Gastroesophageal sphincter (tissue), 4 donors: ENCODE measurements at regions not wholly inside any gene's neighbourhood (a gene's known extent, or its start where the extent isn't known, plus 50 kb on each side); places are given as distances from the start of the nearest gene placed in this dataset.

Experiments used
- ATAC-seq: fragments of 150-250 bp; one replicate; pipeline ENCODE4 v1.9.1; 2016; ENCODE audit warnings: mild to moderate bottlenecking, moderate library complexity
- H3K27ac ChIP-seq, 4 donors: fragments of 200-600 bp; sonication (generic) in 3 of 4; 1 replicate in 3 of 4; 2 replicates in 1 of 4; pipeline ENCODE4 v1.5.1; 2016 to 2019
- H3K27me3 ChIP-seq: fragments of 200-600 bp; sonication (generic); one replicate; pipeline ENCODE4 v1.5.1; 2019
- H3K36me3 ChIP-seq, 2 donors: fragments of 200-600 bp; sonication (generic); one replicate each; pipeline ENCODE4 v1.5.1; 2019; ENCODE audit warnings: control low read depth in 1 of 2
- H3K4me1 ChIP-seq, 3 donors: fragments of 200-600 bp; sonication (generic); 1 replicate in 2 of 3; 2 replicates in 1 of 3; pipeline ENCODE4 v1.5.1; 2016 to 2019; ENCODE audit warnings: control low read depth in 2 of 3
- H3K4me3 ChIP-seq, 2 donors: fragments of 200-600 bp; sonication (generic); one replicate each; pipeline ENCODE4 v1.5.1; 2019; ENCODE audit warnings: mild to moderate bottlenecking in 1 of 2, moderate library complexity in 1 of 2
- H3K9me3 ChIP-seq, 3 donors: fragments of 200-600 bp; sonication (generic); one replicate each; pipeline ENCODE4 v1.5.1; 2017 to 2019; ENCODE audit warnings: control low read depth in 2 of 3
- CTCF ChIP-seq, 4 experiments: fragments of 200-600 bp in 2 of 4; fragments of 450-650 bp in 2 of 4; sonication (generic) in 1 of 4; IDR thresholded peaks; one replicate each; pipeline ENCODE4 v1.5.1; 2017 to 2019; ENCODE audit warnings: antibody characterized with exemption in 4 of 4, mild to moderate bottlenecking in 2 of 4, moderate library complexity in 2 of 4
- EP300 ChIP-seq: sonication (generic); formaldehyde crosslinking; IDR thresholded peaks from one replicate; pipeline ENCODE4 v1.6.1; 2017; ENCODE audit warnings: antibody characterized with exemption, mild to moderate bottlenecking
- POLR2A ChIP-seq, 2 donors: fragments of 450-650 bp; IDR thresholded peaks; one replicate each; pipeline ENCODE4 v1.6.1; 2017; ENCODE audit warnings: antibody characterized with exemption in 2 of 2, mild to moderate bottlenecking in 2 of 2, moderate library complexity in 1 of 2
- POLR2AphosphoS5 ChIP-seq: sonication (generic); formaldehyde crosslinking; IDR thresholded peaks from one replicate; pipeline ENCODE4 v1.6.1; 2017; ENCODE audit warnings: antibody characterized with exemption
- WGBS, 2 donors: methylation state at CpG; one replicate each; pipeline ENCODE4 v1.1.5; 2018; ENCODE audit warnings: low coverage in 1 of 2; 5-methylcytosine and 5-hydroxymethylcytosine counted together

GRCh38 chr6:159508931-159509330 is 184.1 kb downstream of the SOD2 start:
- ATAC-seq: no peak
- Histone ChIP-seq H3K4me3 (no peak overlapping the region), H3K36me3 (no peaks in the 10 kb centered on the region), H3K27me3 (no peaks in the 10 kb centered on the region), H3K27ac (no peak overlapping the region), H3K9me3 (no peaks in the 10 kb centered on the region), H3K4me1 (peaks cover 0 to 18% (median 0%) of the 10 kb centered on the region in 3 donors)
- TF ChIP-seq POLR2AphosphoS5 (no peak), EP300 (no peak), CTCF (IDR thresholded peaks at IDR 0.05) (no peak), POLR2A (IDR thresholded peaks at IDR 0.05) (no peak)
- 60 to 93% methylated on average over 1 to 2 of the region's 2 CpGs for WGBS, 2 donors

- no peak for ATAC-seq
- Histone ChIP-seq H3K4me1 (peaks cover 0 to 12% (median 0%) of the 10 kb centered on the region in 3 donors), H3K27me3 (no peaks in the 10 kb centered on the region), H3K9me3 (no peaks in the 10 kb centered on the region), H3K36me3 (no peaks in the 10 kb centered on the region), H3K4me3 (no peak overlapping the region), H3K27ac (peak overlapping the region in 1 of 4 donors; percentile 6)
- TF ChIP-seq POLR2A (IDR thresholded peaks at IDR 0.05) (no peak), POLR2AphosphoS5 (no peak), EP300 (no peak), CTCF (IDR thresholded peaks at IDR 0.05) (no peak)
- WGBS, 2 donors: 90% methylated on average over 3 of the region's 4 CpGs; no CpG with 5 or more reads in 1 of the 2 donors
Measured at GRCh38 chr6:159506048-159506447, 187.0 kb downstream of the SOD2 start.

- 73 to 90% methylated on average over 6 to 9 of the region's 19 CpGs for WGBS, 2 donors
- Histone ChIP-seq H3K27ac (peak overlapping the region in 1 of 4 donors; percentile 6), H3K36me3 (no peaks in the 10 kb centered on the region), H3K27me3 (no peaks in the 10 kb centered on the region), H3K4me1 (peaks cover 0 to 12% (median 0%) of the 10 kb centered on the region in 3 donors), H3K4me3 (no peak overlapping the region), H3K9me3 (no peaks in the 10 kb centered on the region)
- ATAC-seq: peak; percentile 65
- no peak for TF ChIP-seq POLR2A (IDR thresholded peaks at IDR 0.05)
- TF ChIP-seq CTCF (IDR thresholded peaks at IDR 0.05): no peak
- TF ChIP-seq POLR2AphosphoS5: no peak
- no peak for TF ChIP-seq EP300
Measured at GRCh38 chr6:159505140-159505922, 187.7 kb downstream of the SOD2 start.

GRCh38 chr6:159501558-159501957 is 191.5 kb downstream of the SOD2 start:
- Histone ChIP-seq H3K4me3 (no peak overlapping the region), H3K4me1 (peaks cover 0 to 12% (median 0%) of the 10 kb centered on the region in 3 donors), H3K36me3 (no peaks in the 10 kb centered on the region), H3K27me3 (no peaks in the 10 kb centered on the region), H3K9me3 (peaks cover 0 to 7% (median 0%) of the 10 kb centered on the region in 3 donors), H3K27ac (no peak overlapping the region)
- no peak for TF ChIP-seq POLR2AphosphoS5
- no peak for TF ChIP-seq CTCF (IDR thresholded peaks at IDR 0.05)
- no peak for TF ChIP-seq EP300
- no peak for TF ChIP-seq POLR2A (IDR thresholded peaks at IDR 0.05)
- ATAC-seq: no peak

- Histone ChIP-seq H3K27me3 (no peaks in the 10 kb centered on the region), H3K4me3 (no peak overlapping the region), H3K4me1 (no peaks in the 10 kb centered on the region), H3K9me3 (peaks cover 0 to 7% (median 0%) of the 10 kb centered on the region in 3 donors), H3K36me3 (no peaks in the 10 kb centered on the region), H3K27ac (no peak overlapping the region)
- 65 to 94% methylated on average over 3 of the region's 3 CpGs for WGBS, 2 donors
- no peak for ATAC-seq
- no peak for TF ChIP-seq EP300
- no peak for TF ChIP-seq CTCF (IDR thresholded peaks at IDR 0.05)
Measured at GRCh38 chr6:159499034-159499433, 194.0 kb downstream of the SOD2 start.
